SU-DHL-6 (cell line): ENCODE measurements at regions not wholly inside any gene's neighbourhood (a gene's known extent, or its start where the extent isn't known, plus 50 kb on each side); places are given as distances from the start of the nearest gene placed in this dataset.
A peak's percentile ranks its signal among the peaks of the same experiment; 100 is the strongest.

ENCODE experiments used
- H2AFZ ChIP-seq: fragments of 200-600 bp; sonication (generic); 2 replicates; pipeline ENCODE4 v1.6.1; 2014; ENCODE audit warnings: low read depth, mild to moderate bottlenecking, moderate library complexity, mixed read lengths, antibody characterized with exemption, low read length; ENCODE audit not compliant: severe bottlenecking
- H3F3A ChIP-seq: fragments of 200-600 bp; shearing (Covaris generic); 2 replicates; pipeline ENCODE4 v1.6.0; 2016; ENCODE audit warnings: antibody characterized with exemption, mild to moderate bottlenecking; ENCODE audit not compliant: insufficient read depth
- H3K27ac ChIP-seq: fragments of 200-600 bp; sonication (generic); 2 replicates; pipeline ENCODE4 v1.5.1; 2016; ENCODE audit warnings: low read depth, mild to moderate bottlenecking, low read length, moderate library complexity, mixed read lengths
- H3K27me3 ChIP-seq: fragments of 200-600 bp; sonication (generic), shearing (Covaris generic); 2 replicates; pipeline ENCODE4 v1.6.0; 2014; ENCODE audit warnings: mild to moderate bottlenecking, low read length
- H3K36me3 ChIP-seq: fragments of 200-600 bp; sonication (generic); 2 replicates; pipeline ENCODE4 v1.6.1; 2014; ENCODE audit warnings: mild to moderate bottlenecking, low read length, mixed read lengths
- H3K4me2 ChIP-seq: fragments of 300-600, 200-600 bp; shearing (Covaris generic), sonication (generic); 2 replicates; pipeline ENCODE4 v1.6.0; 2014; ENCODE audit warnings: low read length, low read depth, mild to moderate bottlenecking; ENCODE audit not compliant: poor library complexity, severe bottlenecking
- H3K4me3 ChIP-seq: fragments of 200-600 bp; sonication (generic); 2 replicates; pipeline ENCODE4 v1.5.1; 2014; ENCODE audit warnings: antibody characterized with exemption, low read length, mild to moderate bottlenecking, mixed read lengths; ENCODE audit not compliant: insufficient read depth, poor library complexity, severe bottlenecking
- H3K79me2 ChIP-seq: fragments of 200-600 bp; sonication (generic); 2 replicates; pipeline ENCODE4 v1.6.1; 2014; ENCODE audit warnings: mild to moderate bottlenecking, low read length, moderate library complexity; ENCODE audit not compliant: insufficient read depth
- H3K9ac ChIP-seq: fragments of 200-600 bp; sonication (generic); 2 replicates; pipeline ENCODE4 v1.7.0; 2014; ENCODE audit warnings: mild to moderate bottlenecking, low read length
- H3K9me2 ChIP-seq: fragments of 200-600 bp; sonication (generic); replicated peaks from 2 replicates; pipeline ENCODE4 v1.6.1; 2014; ENCODE audit warnings: low read length; ENCODE audit not compliant: insufficient read depth
- H3K9me3 ChIP-seq: fragments of 200-600 bp; sonication (generic); 2 replicates; pipeline ENCODE4 v1.6.1; 2014; ENCODE audit warnings: low read length, mixed read lengths; ENCODE audit not compliant: insufficient read depth
- H4K20me1 ChIP-seq: fragments of 200-600 bp; sonication (generic); 2 replicates; pipeline ENCODE4 v1.6.1; 2014; ENCODE audit warnings: low read depth, mild to moderate bottlenecking, antibody characterized with exemption, low read length, moderate library complexity, mixed read lengths
- CTCF ChIP-seq: fragments of 200-600 bp; sonication (generic); IDR thresholded peaks from one replicate; pipeline ENCODE4 v1.5.1; 2017; ENCODE audit warnings: antibody characterized with exemption, mild to moderate bottlenecking, low read length, moderate library complexity; ENCODE audit not compliant: insufficient read depth, poor library complexity, severe bottlenecking
- EZH2phosphoT487 ChIP-seq: fragments of 200-600 bp; sonication (generic), shearing (Covaris generic); conservative IDR thresholded peaks from 2 replicates; pipeline ENCODE4 v1.6.1; 2018; ENCODE audit warnings: mild to moderate bottlenecking, antibody characterized with exemption, low read length, moderate library complexity, mixed read lengths

- H3K27me3 ChIP-seq = no peaks in the 10 kb centered on the region
- no peaks in the 10 kb centered on the region for H3K9me3 ChIP-seq
- no peak overlapping the region for H3K27ac ChIP-seq
- TF ChIP-seq EZH2phosphoT487 = no peak
- TF ChIP-seq CTCF = peak; percentile 11
- H3F3A ChIP-seq = no peaks in the 10 kb centered on the region
- H3K4me2 ChIP-seq = no peak overlapping the region
- H2AFZ ChIP-seq = no peak overlapping the region
- no peaks in the 10 kb centered on the region for H3K79me2 ChIP-seq
- no peak overlapping the region for H3K9ac ChIP-seq
- no peaks in the 10 kb centered on the region for H4K20me1 ChIP-seq
- no peak overlapping the region for H3K4me3 ChIP-seq
- H3K36me3 ChIP-seq = no peaks in the 10 kb centered on the region
- H3K9me2 ChIP-seq = no peaks in the 10 kb centered on the region
These were observed 954.3 kb downstream of the PCDH7 start for GRCh38 chr4:31674313-31674947.

GRCh38 chr4:31678356-31678755 lies 958.2 kb downstream of the PCDH7 start:
- H3K27me3 ChIP-seq = no peaks in the 10 kb centered on the region
- H3K9ac ChIP-seq = no peak overlapping the region
- no peaks in the 10 kb centered on the region for H3K36me3 ChIP-seq
- no peak for TF ChIP-seq EZH2phosphoT487
- TF ChIP-seq CTCF = no peak
- H3K27ac ChIP-seq = no peak overlapping the region
- H3K9me2 ChIP-seq = no peaks in the 10 kb centered on the region
- H3K4me2 ChIP-seq = no peak overlapping the region
- no peaks in the 10 kb centered on the region for H3F3A ChIP-seq
- peak overlapping the region; percentile 49 for H2AFZ ChIP-seq
- no peaks in the 10 kb centered on the region for H4K20me1 ChIP-seq
- H3K4me3 ChIP-seq = no peak overlapping the region
- H3K79me2 ChIP-seq = no peaks in the 10 kb centered on the region
- no peaks in the 10 kb centered on the region for H3K9me3 ChIP-seq

GRCh38 chr4:31682796-31683195 lies 962.6 kb downstream of the PCDH7 start:
- H3K4me3 ChIP-seq = no peak overlapping the region
- no peak overlapping the region for H3K9ac ChIP-seq
- TF ChIP-seq CTCF (no peak), EZH2phosphoT487 (no peak)
- no peaks in the 10 kb centered on the region for H4K20me1 ChIP-seq
- H3K9me3 ChIP-seq = no peaks in the 10 kb centered on the region
- H3K4me2 ChIP-seq = no peak overlapping the region
- no peak overlapping the region for H3K27ac ChIP-seq
- H2AFZ ChIP-seq = no peak overlapping the region
- no peaks in the 10 kb centered on the region for H3K79me2 ChIP-seq
- no peaks in the 10 kb centered on the region for H3K36me3 ChIP-seq
- H3F3A ChIP-seq = no peaks in the 10 kb centered on the region
- H3K9me2 ChIP-seq = no peaks in the 10 kb centered on the region
- no peaks in the 10 kb centered on the region for H3K27me3 ChIP-seq
